ENCODE measurements at regions not wholly inside any gene's neighbourhood (a gene's known extent, or its start where the extent isn't known, plus 50 kb on each side); places are given as distances from the start of the nearest gene placed in this dataset.

DNA sequence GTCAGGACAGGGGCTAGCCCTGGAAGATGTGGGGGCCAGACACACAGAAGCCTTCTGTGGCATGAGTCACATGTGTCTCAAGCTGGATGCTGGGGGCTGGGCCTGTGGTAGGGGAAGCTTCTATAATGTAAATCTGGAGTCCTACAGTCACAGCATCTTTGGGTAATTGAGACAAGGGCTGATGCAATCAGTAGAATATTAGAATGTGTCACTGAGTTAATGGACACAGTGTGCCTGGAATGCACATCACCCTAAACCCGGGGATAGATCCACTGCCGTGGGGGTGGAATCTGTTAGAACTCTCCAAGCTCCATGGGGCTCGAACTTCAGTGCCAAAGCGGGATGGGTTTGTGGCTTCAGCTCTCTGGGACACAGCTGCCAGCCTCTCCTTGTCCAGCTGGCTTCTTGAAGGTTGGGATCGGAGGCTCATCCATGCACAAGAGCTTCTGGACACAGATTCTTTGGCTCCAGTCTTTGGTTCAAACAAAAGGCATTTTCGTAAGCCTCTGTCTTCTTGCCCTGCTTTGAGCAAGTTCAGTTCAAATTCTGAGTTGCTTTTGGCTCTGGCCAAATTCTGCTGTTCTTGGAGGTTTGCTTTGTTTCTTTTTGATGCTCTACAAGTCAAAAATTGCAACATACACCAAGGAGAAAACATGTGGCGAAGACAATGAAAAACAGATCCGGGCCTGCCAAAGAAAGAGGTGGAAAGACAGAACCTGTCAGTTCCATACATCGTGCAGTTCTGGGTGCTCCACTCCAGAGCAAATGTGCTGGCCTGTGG lies 194.8 kb upstream of the ZNF32 start:
- TF ChIP-seq, protein P1, sequence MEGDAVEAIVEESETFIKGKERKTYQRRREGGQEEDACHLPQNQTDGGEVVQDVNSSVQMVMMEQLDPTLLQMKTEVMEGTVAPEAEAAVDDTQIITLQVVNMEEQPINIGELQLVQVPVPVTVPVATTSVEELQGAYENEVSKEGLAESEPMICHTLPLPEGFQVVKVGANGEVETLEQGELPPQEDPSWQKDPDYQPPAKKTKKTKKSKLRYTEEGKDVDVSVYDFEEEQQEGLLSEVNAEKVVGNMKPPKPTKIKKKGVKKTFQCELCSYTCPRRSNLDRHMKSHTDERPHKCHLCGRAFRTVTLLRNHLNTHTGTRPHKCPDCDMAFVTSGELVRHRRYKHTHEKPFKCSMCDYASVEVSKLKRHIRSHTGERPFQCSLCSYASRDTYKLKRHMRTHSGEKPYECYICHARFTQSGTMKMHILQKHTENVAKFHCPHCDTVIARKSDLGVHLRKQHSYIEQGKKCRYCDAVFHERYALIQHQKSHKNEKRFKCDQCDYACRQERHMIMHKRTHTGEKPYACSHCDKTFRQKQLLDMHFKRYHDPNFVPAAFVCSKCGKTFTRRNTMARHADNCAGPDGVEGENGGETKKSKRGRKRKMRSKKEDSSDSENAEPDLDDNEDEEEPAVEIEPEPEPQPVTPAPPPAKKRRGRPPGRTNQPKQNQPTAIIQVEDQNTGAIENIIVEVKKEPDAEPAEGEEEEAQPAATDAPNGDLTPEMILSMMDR (conservative IDR thresholded peaks at IDR 0.05) = no peak
- no peak for TF ChIP-seq ZFX (IDR thresholded peaks at IDR 0.05)
